GM12878 (cell line): ENCODE measurements at regions not wholly inside any gene's neighbourhood (a gene's known extent, or its start where the extent isn't known, plus 50 kb on each side); places are given as distances from the start of the nearest gene placed in this dataset.

Experiments
- ATAC-seq: fragments of 200-7000 bp; cut with Tn5 transposase; 3 replicates; pipeline ENCODE4 v1.9.1; 2020; ENCODE audit warnings: mild to moderate bottlenecking, moderate library complexity
- BruUV-seq: library from RNA; stranded (reverse); fragments of 400-500 nt; replicated peaks from 2 replicates; lab custom pipeline; 2021; lab: Mats Ljungman, UMichigan
- CTCF ChIA-PET: fragments of 300-600 bp; sonication (Branson Sonifier 250); formaldehyde crosslinking; extraction: SDS; loops from one replicate; lab custom pipeline; 2021; ENCODE audit warnings: inconsistent platforms; lab: Yijun Ruan, JAX
- POLR2A ChIA-PET: fragments of 350-600 bp; formaldehyde crosslinking; extraction: SDS; loops from one replicate; lab custom pipeline; 2021; ENCODE audit warnings: inconsistent platforms; lab: Charles Lee
- RAD21 ChIA-PET: fragments of 300-600 bp; sonication (Branson Sonifier 250); formaldehyde crosslinking; loops from one replicate; lab custom pipeline; 2023; ENCODE audit warnings: antibody characterized with exemption; ENCODE audit not compliant: unreplicated experiment; lab: Charles Lee
- SMC1A ChIA-PET: fragments of 300-600 bp; sonication (Branson Sonifier 250); formaldehyde crosslinking; loops from one replicate; lab custom pipeline; 2023; ENCODE audit not compliant: unreplicated experiment, uncharacterized antibody; lab: Charles Lee
- DNase-seq: peaks from one replicate; pipeline ENCODE4 v3.0.0-alpha.2; 2011; ENCODE audit warnings: low read depth, low spot score
- FAIRE-seq: peaks from 3 replicates; lab custom pipeline; 2011; peaks lifted over from hg19 to GRCh38; lab: Jason Lieb, UNC
- H2AFZ ChIP-seq: 2 replicates; pipeline ENCODE4 v1.6.0; 2011; ENCODE audit warnings: low read depth, low read length, control low read depth; ENCODE audit not compliant: control insufficient read depth
- H3K27ac ChIP-seq: 2 replicates; pipeline ENCODE4 v1.5.1; 2011; ENCODE audit warnings: control low read depth; ENCODE audit not compliant: control insufficient read depth, insufficient read depth
- H3K27me3 ChIP-seq, 2 experiments: replicated peaks in 1 of 2; 2 replicates each; pipeline versions ENCODE4 v1.6.0 to v1.6.1; 2011; ENCODE audit warnings: low read length in 1 of 2; ENCODE audit not compliant: control insufficient read depth in 2 of 2, insufficient read depth in 2 of 2
- H3K36me3 ChIP-seq, 2 experiments: 2 replicates each; pipeline ENCODE4 v1.5.1; 2011; ENCODE audit warnings: low read length in 1 of 2; ENCODE audit not compliant: control insufficient read depth in 2 of 2, insufficient read depth in 2 of 2
- H3K4me1 ChIP-seq: 2 replicates; pipeline ENCODE4 v1.6.1; 2011; ENCODE audit warnings: mild to moderate bottlenecking, low read length, moderate library complexity, mixed read lengths; ENCODE audit not compliant: control insufficient read depth, insufficient read depth
- H3K4me2 ChIP-seq: 2 replicates; pipeline ENCODE4 v1.6.0; 2011; ENCODE audit warnings: control low read depth; ENCODE audit not compliant: control insufficient read depth, insufficient read depth
- H3K4me3 ChIP-seq: fragments of 200-600 bp; sonication (generic); 2 replicates; pipeline ENCODE4 v1.5.1; 2016
- H3K79me2 ChIP-seq: 2 replicates; pipeline ENCODE4 v1.6.0; 2011; ENCODE audit warnings: low read length; ENCODE audit not compliant: control insufficient read depth, insufficient read depth
- H3K9ac ChIP-seq: 2 replicates; pipeline ENCODE4 v1.8.0; 2011; ENCODE audit warnings: low read length, control low read depth, mixed read lengths; ENCODE audit not compliant: control insufficient read depth, insufficient read depth
- H3K9me3 ChIP-seq: replicated peaks from 3 replicates; pipeline ENCODE4 v1.5.1; 2011; ENCODE audit warnings: mild to moderate bottlenecking, low read length; ENCODE audit not compliant: control insufficient read depth, insufficient read depth
- H4K20me1 ChIP-seq: 2 replicates; pipeline ENCODE4 v1.6.0; 2011; ENCODE audit not compliant: control insufficient read depth, insufficient read depth
- ATF7 ChIP-seq: fragments of 450-650 bp; IDR thresholded peaks from 2 replicates; pipeline ENCODE4 v1.6.1; 2016; ENCODE audit warnings: low read depth, mild to moderate bottlenecking
- BHLHE40 ChIP-seq, 2 experiments: fragments of 450-650 bp in 1 of 2; IDR thresholded peaks; 2 replicates each; pipeline ENCODE4 v1.6.1; 2011 to 2017; ENCODE audit warnings: low read depth in 2 of 2, borderline replicate concordance in 1 of 2, improper control_type of control experiment in 1 of 2, low read length in 1 of 2, mild to moderate bottlenecking in 1 of 2
- IKZF1 ChIP-seq: fragments of 450-650 bp; conservative IDR thresholded peaks from 2 replicates; pipeline ENCODE4 v1.6.1; 2017; ENCODE audit warnings: antibody characterized with exemption, mild to moderate bottlenecking
- NR2F1 ChIP-seq: fragments of 450-650 bp; conservative IDR thresholded peaks from 2 replicates; pipeline ENCODE4 v1.6.1; 2017; ENCODE audit warnings: mild to moderate bottlenecking
- POLR2AphosphoS2 ChIP-seq: IDR thresholded peaks from 2 replicates; pipeline ENCODE4 v1.6.1; 2011; ENCODE audit warnings: low read depth, mild to moderate bottlenecking, low read length, improper control_type of control experiment, moderate library complexity
- WGBS: methylation state at CpG from one replicate; pipeline ENCODE4 v1.1.6; 2016; ENCODE audit warnings: low lambda C conversion rate; ENCODE audit not compliant: insufficient replicate concordance, insufficient coverage; ENCODE audit errors: missing lambda C conversion rate; 5-methylcytosine and 5-hydroxymethylcytosine counted together
- in situ Hi-C: fragments of 300-500 bp; cut with MboI; formaldehyde crosslinking; loops from 9 replicates; pipeline ENCODE4 v1.14.3; 2018; ENCODE audit warnings: mixed read lengths
- intact Hi-C: fragments of 100-400 bp; cut with micrococcal nuclease; formaldehyde crosslinking; loops from one replicate; pipeline ENCODE4 v1.14.2; 2022; ENCODE audit not compliant: unreplicated experiment
- TF ChIP-seq, protein P1 (sequence below): fragments of 450-650 bp; IDR thresholded peaks from 2 replicates; pipeline ENCODE4 v1.6.1; 2016; ENCODE audit warnings: mild to moderate bottlenecking
- TF ChIP-seq, protein P2 (sequence below): fragments of 450-650 bp; IDR thresholded peaks from 2 replicates; pipeline ENCODE4 v1.6.1; 2014; ENCODE audit warnings: mild to moderate bottlenecking

DNA sequence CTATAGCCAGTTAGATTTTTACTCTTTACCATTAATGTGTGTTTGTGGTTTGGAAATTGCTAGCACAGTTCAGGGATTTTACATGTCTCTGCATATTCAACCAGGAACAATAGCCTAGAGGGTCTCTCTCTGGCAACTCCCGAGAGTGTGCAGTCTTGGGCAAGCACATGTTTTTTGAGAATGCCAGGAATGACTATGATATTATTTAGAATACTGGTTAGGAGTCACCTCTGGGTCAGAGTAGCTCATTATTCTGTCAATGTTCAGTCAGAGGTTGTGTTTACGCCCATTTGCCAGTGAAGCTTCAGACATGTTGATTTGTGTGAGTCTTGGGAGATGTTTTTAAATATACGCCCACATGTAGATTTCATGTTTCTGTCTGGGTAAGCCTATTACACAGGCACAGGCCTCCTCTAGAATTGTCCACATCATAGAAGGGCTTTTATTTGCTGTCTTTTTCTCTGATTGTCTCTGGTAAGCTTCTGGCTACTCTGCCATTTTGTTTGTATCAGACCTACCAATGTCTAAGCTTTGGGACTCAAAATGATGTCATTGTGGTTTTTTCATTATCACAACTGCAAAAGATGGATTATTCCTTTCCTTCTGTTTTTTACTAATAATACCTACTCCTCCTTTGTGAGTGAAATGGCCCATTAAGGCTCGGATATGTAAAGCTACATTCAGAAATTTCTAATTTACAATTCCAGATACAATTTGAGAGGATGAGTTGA, 203.1 kb upstream of the PPFIA2 start:
- peak; percentile 51 for ATAC-seq
- TF ChIP-seq, protein P1, sequence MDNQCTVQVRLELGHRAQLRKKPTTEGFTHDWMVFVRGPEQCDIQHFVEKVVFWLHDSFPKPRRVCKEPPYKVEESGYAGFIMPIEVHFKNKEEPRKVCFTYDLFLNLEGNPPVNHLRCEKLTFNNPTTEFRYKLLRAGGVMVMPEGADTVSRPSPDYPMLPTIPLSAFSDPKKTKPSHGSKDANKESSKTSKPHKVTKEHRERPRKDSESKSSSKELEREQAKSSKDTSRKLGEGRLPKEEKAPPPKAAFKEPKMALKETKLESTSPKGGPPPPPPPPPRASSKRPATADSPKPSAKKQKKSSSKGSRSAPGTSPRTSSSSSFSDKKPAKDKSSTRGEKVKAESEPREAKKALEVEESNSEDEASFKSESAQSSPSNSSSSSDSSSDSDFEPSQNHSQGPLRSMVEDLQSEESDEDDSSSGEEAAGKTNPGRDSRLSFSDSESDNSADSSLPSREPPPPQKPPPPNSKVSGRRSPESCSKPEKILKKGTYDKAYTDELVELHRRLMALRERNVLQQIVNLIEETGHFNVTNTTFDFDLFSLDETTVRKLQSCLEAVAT = 0 out of 2 replicates have a peak, but pooled peaks have one; percentile 10
- TF ChIP-seq POLR2AphosphoS2 = no peak
- TF ChIP-seq, protein P2, sequence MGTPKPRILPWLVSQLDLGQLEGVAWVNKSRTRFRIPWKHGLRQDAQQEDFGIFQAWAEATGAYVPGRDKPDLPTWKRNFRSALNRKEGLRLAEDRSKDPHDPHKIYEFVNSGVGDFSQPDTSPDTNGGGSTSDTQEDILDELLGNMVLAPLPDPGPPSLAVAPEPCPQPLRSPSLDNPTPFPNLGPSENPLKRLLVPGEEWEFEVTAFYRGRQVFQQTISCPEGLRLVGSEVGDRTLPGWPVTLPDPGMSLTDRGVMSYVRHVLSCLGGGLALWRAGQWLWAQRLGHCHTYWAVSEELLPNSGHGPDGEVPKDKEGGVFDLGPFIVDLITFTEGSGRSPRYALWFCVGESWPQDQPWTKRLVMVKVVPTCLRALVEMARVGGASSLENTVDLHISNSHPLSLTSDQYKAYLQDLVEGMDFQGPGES = no peak
- TF ChIP-seq BHLHE40 (IDR thresholded peaks at IDR 0.05; ENCODE audit: borderline replicate concordance in 1 of 2, low read depth in 2 of 2, low read length in 1 of 2) = peak in 1 of 2 experiments; percentile 19; a peak in 1 of 4 replicates
- peak; percentile 64; the same call in 1 of the 2 replicates for TF ChIP-seq NR2F1
- TF ChIP-seq IKZF1 = 0 out of 2 replicates have a peak, but pooled peaks have one; percentile 18
- TF ChIP-seq ATF7 = peak; percentile 94
- CTCF ChIA-PET = interaction anchor here (0.9 to 4.7 kb wide), 5 partner anchors 9 to 396 kb away, joined by 3 to 53 read pairs (median 6); partner anchors contain the start of genes CCDC59 and METTL25

More for the DNA sequence above, 203.1 kb upstream of the PPFIA2 start:
- intact Hi-C loops (no loop called here), in situ Hi-C loops (no loop called here)
- WGBS = 26% methylated on average over 4 of the region's 4 CpGs
- ChIA-PET POLR2A (interaction anchor here (0.7 to 4.2 kb wide), 4 partner anchors 8 to 18 kb away, joined by 3 to 64 read pairs (median 26); no protein-coding TSS in a partner anchor), RAD21 (interaction anchor here (1.1 to 4.7 kb wide), 6 partner anchors 9 to 164 kb away, joined by 3 to 77 read pairs (median 20); no protein-coding TSS in a partner anchor), SMC1A (interaction anchor here (1.1 to 6.3 kb wide), 5 partner anchors 9 to 317 kb away, joined by 4 to 112 read pairs (median 18); no protein-coding TSS in a partner anchor)
- BruUV-seq = no TSS peak
- Histone ChIP-seq H3K79me2 (no peaks in the 10 kb centered on the region), H3K4me3 (no peak overlapping the region), H3K4me1 (no peaks in the 10 kb centered on the region), H3K36me3 (no peaks in the 10 kb centered on the region), H3K27me3 (no peaks in the 10 kb centered on the region), H2AFZ (no peak overlapping the region), H3K4me2 (no peak overlapping the region), H3K9me3 (no peaks in the 10 kb centered on the region), H4K20me1 (no peaks in the 10 kb centered on the region), H3K27ac (no peak overlapping the region), H3K9ac (no peak overlapping the region)
- FAIRE-seq (no peak), DNase-seq (no peak)
